ENCODE measurements at regions not wholly inside any gene's neighbourhood (a gene's known extent, or its start where the extent isn't known, plus 50 kb on each side); places are given as distances from the start of the nearest gene placed in this dataset.
A peak's percentile ranks its signal among the peaks of the same experiment; 100 is the strongest.

- H3K4me1 Mint-ChIP-seq (ENCODE audit: low read depth, unreplicated experiment) = peaks cover 24% of the 10 kb centered on the region
- TF ChIP-seq CTCF (IDR thresholded peaks at IDR 0.05; ENCODE audit: insufficient read depth, low read depth, low read length) (no peak), EZH2 (IDR thresholded peaks at IDR 0.05; ENCODE audit: insufficient read depth, low read length) (peak; percentile 92)
- H3K27ac ChIP-seq (ENCODE audit: low read depth, low read length) = no peak overlapping the region
- peak overlapping the region; percentile 94 for H2AFZ ChIP-seq (ENCODE audit: low read depth, low read length)
- peaks cover 8% of the 10 kb centered on the region for H3K79me2 ChIP-seq (ENCODE audit: insufficient read depth, low read length)
- DNase-seq (ENCODE audit: low read depth) (no peak), FAIRE-seq (no peak)
- peak overlapping the region; percentile 72 for H3K4me3 ChIP-seq (ENCODE audit: insufficient read depth, low read depth, low read length)
- H3K9me3 Mint-ChIP-seq (ENCODE audit: unreplicated experiment) = no peaks in the 10 kb centered on the region
- no peaks in the 10 kb centered on the region for H3K9me3 ChIP-seq (ENCODE audit: insufficient read depth, low read depth, low read length)
- no peaks in the 10 kb centered on the region for H3K36me3 Mint-ChIP-seq (ENCODE audit: low read depth, unreplicated experiment)
- peaks cover 30% of the 10 kb centered on the region for H3K4me1 ChIP-seq (ENCODE audit: insufficient read depth, low read length)
- no peaks in the 10 kb centered on the region for H3K36me3 ChIP-seq (ENCODE audit: insufficient read depth, low read length)
- peak overlapping the region; percentile 63 for H3K9ac ChIP-seq (ENCODE audit: low read length)
- H3K4me2 ChIP-seq (ENCODE audit: low read length) = peak overlapping the region; percentile 96
- H3K4me3 Mint-ChIP-seq (ENCODE audit: unreplicated experiment) = peak overlapping the region; percentile 75
- no peak overlapping the region for H3K27ac Mint-ChIP-seq (ENCODE audit: unreplicated experiment)
- no peaks in the 10 kb centered on the region for H3K27me3 Mint-ChIP-seq (ENCODE audit: low read depth, unreplicated experiment)
- H4K20me1 ChIP-seq (ENCODE audit: insufficient read depth, low read length) = no peaks in the 10 kb centered on the region
- no peaks in the 10 kb centered on the region for H3K27me3 ChIP-seq (ENCODE audit: insufficient read depth, low read length)
These were observed 101.9 kb upstream of the SOD1 start for GRCh38 chr21:31557421-31558188.

- Histone ChIP-seq H2AFZ (ENCODE audit: low read depth, low read length) (no peak overlapping the region), H3K79me2 (ENCODE audit: insufficient read depth, low read length) (peaks cover 8% of the 10 kb centered on the region), H3K27me3 (ENCODE audit: insufficient read depth, low read length) (no peaks in the 10 kb centered on the region), H3K9me3 (ENCODE audit: insufficient read depth, low read depth, low read length) (no peaks in the 10 kb centered on the region), H3K9ac (ENCODE audit: low read length) (no peak overlapping the region), H3K4me2 (ENCODE audit: low read length) (no peak overlapping the region), H3K4me1 (ENCODE audit: insufficient read depth, low read length) (peaks cover 30% of the 10 kb centered on the region), H4K20me1 (ENCODE audit: insufficient read depth, low read length) (no peaks in the 10 kb centered on the region), H3K36me3 (ENCODE audit: insufficient read depth, low read length) (no peaks in the 10 kb centered on the region), H3K4me3 (ENCODE audit: insufficient read depth, low read depth, low read length) (no peak overlapping the region), H3K27ac (ENCODE audit: low read depth, low read length) (no peak overlapping the region)
- no peak for DNase-seq (ENCODE audit: low read depth)
- Mint-ChIP-seq H3K27me3 (ENCODE audit: low read depth, unreplicated experiment) (no peaks in the 10 kb centered on the region), H3K36me3 (ENCODE audit: low read depth, unreplicated experiment) (no peaks in the 10 kb centered on the region), H3K27ac (ENCODE audit: unreplicated experiment) (no peak overlapping the region), H3K4me3 (ENCODE audit: unreplicated experiment) (peak overlapping the region; percentile 74), H3K4me1 (ENCODE audit: low read depth, unreplicated experiment) (peaks cover 24% of the 10 kb centered on the region), H3K9me3 (ENCODE audit: unreplicated experiment) (no peaks in the 10 kb centered on the region)
- no peak for FAIRE-seq
- no peak for TF ChIP-seq EZH2 (IDR thresholded peaks at IDR 0.05; ENCODE audit: insufficient read depth, low read length)
- no peak for TF ChIP-seq CTCF (IDR thresholded peaks at IDR 0.05; ENCODE audit: insufficient read depth, low read depth, low read length)
These were observed 102.8 kb upstream of the SOD1 start for GRCh38 chr21:31556662-31557061.

DNA sequence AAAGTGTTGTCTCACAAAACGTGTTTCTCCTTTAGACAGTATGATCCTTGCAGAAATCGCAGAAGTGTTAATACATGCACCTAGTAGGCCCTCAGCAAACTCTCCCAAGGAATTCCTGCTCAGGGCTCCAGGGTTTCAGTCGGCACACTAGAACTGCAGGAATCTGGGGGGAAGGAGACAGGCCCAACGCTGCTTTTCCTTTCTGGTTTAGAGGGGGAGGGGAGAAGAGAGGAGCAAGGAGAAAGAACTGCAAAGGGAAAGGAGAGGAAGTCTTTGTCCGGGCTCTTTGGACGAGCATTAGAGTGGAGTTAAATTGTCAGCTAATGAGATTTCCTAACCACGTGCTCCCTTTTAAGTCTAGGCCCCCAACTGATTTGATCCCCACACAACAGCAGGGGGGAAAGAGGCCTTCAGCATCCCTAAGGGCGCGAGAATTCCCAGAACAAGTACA, 103.7 kb upstream of the SOD1 start:
- Histone ChIP-seq H4K20me1 (ENCODE audit: insufficient read depth, low read length) (no peaks in the 10 kb centered on the region), H3K36me3 (ENCODE audit: insufficient read depth, low read length) (no peaks in the 10 kb centered on the region), H3K4me1 (ENCODE audit: insufficient read depth, low read length) (peaks cover 30% of the 10 kb centered on the region), H3K4me2 (ENCODE audit: low read length) (peak overlapping the region; percentile 6), H2AFZ (ENCODE audit: low read depth, low read length) (peak overlapping the region; percentile 13), H3K9ac (ENCODE audit: low read length) (no peak overlapping the region), H3K4me3 (ENCODE audit: insufficient read depth, low read depth, low read length) (no peak overlapping the region), H3K27ac (ENCODE audit: low read depth, low read length) (no peak overlapping the region), H3K9me3 (ENCODE audit: insufficient read depth, low read depth, low read length) (no peaks in the 10 kb centered on the region), H3K79me2 (ENCODE audit: insufficient read depth, low read length) (peaks cover 11% of the 10 kb centered on the region), H3K27me3 (ENCODE audit: insufficient read depth, low read length) (no peaks in the 10 kb centered on the region)
- Mint-ChIP-seq H3K27me3 (ENCODE audit: low read depth, unreplicated experiment) (no peaks in the 10 kb centered on the region), H3K27ac (ENCODE audit: unreplicated experiment) (peak overlapping the region; percentile 41), H3K9me3 (ENCODE audit: unreplicated experiment) (no peaks in the 10 kb centered on the region), H3K4me3 (ENCODE audit: unreplicated experiment) (peak overlapping the region; percentile 55), H3K36me3 (ENCODE audit: low read depth, unreplicated experiment) (no peaks in the 10 kb centered on the region), H3K4me1 (ENCODE audit: low read depth, unreplicated experiment) (peaks cover 24% of the 10 kb centered on the region)
- FAIRE-seq (no peak), DNase-seq (ENCODE audit: low read depth) (no peak)
- TF ChIP-seq EZH2 (IDR thresholded peaks at IDR 0.05; ENCODE audit: insufficient read depth, low read length) (no peak), CTCF (IDR thresholded peaks at IDR 0.05; ENCODE audit: insufficient read depth, low read depth, low read length) (no peak)

All from astrocyte (in vitro differentiated cells and primary cell).